ENCODE measurements at regions not wholly inside any gene's neighbourhood (a gene's known extent, or its start where the extent isn't known, plus 50 kb on each side); places are given as distances from the start of the nearest gene placed in this dataset.

DNA sequence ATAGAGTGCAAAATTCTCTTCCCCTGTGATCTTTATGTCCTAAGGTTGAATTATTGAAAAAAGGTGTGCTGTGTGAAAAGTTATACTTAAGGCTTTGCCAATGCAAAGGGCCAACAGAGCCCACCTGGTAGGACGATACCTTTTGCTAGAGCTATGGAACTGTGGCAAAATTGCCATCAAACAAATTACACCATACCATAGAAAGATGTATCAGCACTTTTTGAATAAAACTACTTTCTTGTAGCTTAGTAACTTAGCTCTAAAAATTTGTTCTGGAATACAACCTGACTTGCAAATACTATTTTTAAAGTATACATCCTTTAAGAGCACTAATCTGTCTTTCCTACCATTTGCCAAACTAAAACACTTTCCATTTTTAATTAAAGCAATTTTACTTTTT is 147.2 kb upstream of the ERCC4 start:
- POLR2A ChIA-PET, result no interaction called here
- H3K27me3 ChIP-seq (replicated peaks in 1 of 2; ENCODE audit: control insufficient read depth in 2 of 2, extremely low read depth in 1 of 2, insufficient read depth in 2 of 2, low read length in 1 of 2), result no peaks in the 10 kb centered on the region

DNA sequence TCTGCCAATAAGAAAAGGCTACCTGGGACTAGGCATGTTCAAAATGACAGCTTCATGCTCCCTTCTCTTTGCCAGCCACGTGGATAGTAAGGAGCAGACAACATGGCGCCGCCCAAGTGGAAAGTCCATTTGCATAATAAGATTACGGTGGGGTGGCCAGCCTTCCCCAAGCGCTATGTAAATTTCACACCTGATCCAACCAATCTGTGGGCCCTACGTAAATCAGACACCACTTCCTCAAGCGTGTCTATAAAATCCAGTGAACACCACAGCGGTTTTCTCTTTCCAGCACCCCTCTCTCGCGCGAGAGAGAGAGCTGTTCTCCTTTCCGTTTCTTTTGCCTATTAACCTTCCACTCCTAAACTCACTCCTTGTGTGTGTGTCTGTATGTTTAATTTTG is 140.3 kb upstream of the ERCC4 start:
- ChIA-PET CTCF (no interaction called here), POLR2A (no interaction called here)
- 85% methylated on average over 7 of the region's 12 CpGs for WGBS (ENCODE audit: insufficient coverage)
- Mint-ChIP-seq H3K9me3 (peaks cover 7 to 39% (median 33%) of the 10 kb centered on the region in 3 donors), H3K27me3 (peaks cover 7 to 8% of the 10 kb centered on the region in 2 donors), H3K27ac (no peak overlapping the region), H3K4me1 (no peaks in the 10 kb centered on the region), H3K36me3 (no peaks in the 10 kb centered on the region), H3K4me3 (no peak overlapping the region)
- Histone ChIP-seq H3K27me3 (replicated peaks in 1 of 2; ENCODE audit: control insufficient read depth in 2 of 2, extremely low read depth in 1 of 2, insufficient read depth in 2 of 2, low read length in 1 of 2) (no peaks in the 10 kb centered on the region), H3K36me3 (ENCODE audit: control insufficient read depth in 2 of 2, extremely low read depth in 1 of 2, insufficient read depth in 1 of 2, low read length in 1 of 2) (no peaks in the 10 kb centered on the region), H3K9me3 (no peaks in the 10 kb centered on the region), H3K27ac (ENCODE audit: low read length) (no peak overlapping the region), H3K4me1 (ENCODE audit: control insufficient read depth in 1 of 2, extremely low read depth in 1 of 2, insufficient read depth in 2 of 2, low read length in 2 of 2) (no peaks in the 10 kb centered on the region), H3K4me3 (ENCODE audit: control insufficient read depth in 1 of 2, extremely low read depth in 1 of 2, low read length in 1 of 2) (no peak overlapping the region)
- ATAC-seq (replicated peaks in 1 of 4), result no peak
- DNase-seq, result no peak

More for the DNA sequence above, 147.2 kb upstream of the ERCC4 start:
- Histone ChIP-seq H3K4me1 (ENCODE audit: control insufficient read depth in 1 of 2, extremely low read depth in 1 of 2, insufficient read depth in 2 of 2, low read length in 2 of 2) (no peaks in the 10 kb centered on the region), H3K9me3 (no peaks in the 10 kb centered on the region), H3K4me3 (ENCODE audit: control insufficient read depth in 1 of 2, extremely low read depth in 1 of 2, low read length in 1 of 2) (no peak overlapping the region), H3K36me3 (ENCODE audit: control insufficient read depth in 2 of 2, extremely low read depth in 1 of 2, insufficient read depth in 1 of 2, low read length in 1 of 2) (no peaks in the 10 kb centered on the region), H3K27ac (ENCODE audit: low read length) (no peak overlapping the region)
- Mint-ChIP-seq H3K27me3 (peaks cover 0 to 7% of the 10 kb centered on the region in 2 donors), H3K4me3 (no peak overlapping the region), H3K4me1 (no peaks in the 10 kb centered on the region), H3K36me3 (no peaks in the 10 kb centered on the region), H3K9me3 (peaks cover 4 to 20% (median 14%) of the 10 kb centered on the region in 3 donors), H3K27ac (no peak overlapping the region)
- no CpG with 5 or more reads among the region's 1 CpG for WGBS (ENCODE audit: insufficient coverage)
- DNase-seq, result no peak
- ATAC-seq (replicated peaks in 1 of 4), result no peak
- CTCF ChIA-PET, result no interaction called here

DNA sequence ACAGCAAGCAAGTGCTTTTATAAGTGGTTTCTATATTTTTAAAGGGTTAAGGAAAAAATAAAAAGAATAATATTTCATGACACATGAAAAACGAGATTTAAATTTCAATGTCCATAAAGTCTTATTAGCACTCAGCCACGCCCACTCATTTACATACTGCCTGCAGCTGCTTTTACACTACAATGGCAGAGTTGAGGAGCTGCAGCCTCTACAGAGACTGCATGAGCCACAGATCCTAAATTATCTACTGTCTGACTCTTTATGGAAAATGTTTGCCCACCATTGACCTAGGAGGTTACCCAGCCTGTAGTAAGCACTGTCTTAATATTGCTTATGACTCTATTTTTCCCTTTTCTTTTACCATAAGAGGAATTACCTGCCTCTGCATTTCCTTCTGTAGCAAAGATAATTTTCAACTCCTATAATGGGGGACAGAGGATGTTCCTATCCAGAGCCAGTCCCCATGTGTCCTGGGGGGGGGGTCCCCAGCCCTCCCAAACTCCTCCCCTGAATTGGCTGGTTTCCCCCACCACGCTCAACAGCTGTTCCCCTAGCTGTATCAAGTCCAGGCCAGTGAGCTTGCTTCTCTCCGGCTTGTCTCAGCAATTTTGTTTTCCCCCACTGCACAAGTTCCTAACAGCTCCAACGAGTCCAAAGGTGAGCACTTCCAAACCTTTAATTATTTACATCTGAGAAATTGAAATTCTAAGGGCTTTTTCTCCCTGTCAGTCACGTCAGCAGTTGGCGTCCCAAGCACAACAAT is 139.4 kb upstream of the ERCC4 start:
- POLR2A ChIA-PET, result no interaction called here
- Mint-ChIP-seq H3K27ac (no peak overlapping the region), H3K27me3 (peaks cover 7 to 8% of the 10 kb centered on the region in 2 donors), H3K9me3 (peaks cover 4 to 32% (median 30%) of the 10 kb centered on the region in 3 donors), H3K4me3 (no peak overlapping the region), H3K4me1 (no peaks in the 10 kb centered on the region), H3K36me3 (no peaks in the 10 kb centered on the region)
- CTCF ChIA-PET, result no interaction called here
- Histone ChIP-seq H3K4me1 (ENCODE audit: control insufficient read depth in 1 of 2, extremely low read depth in 1 of 2, insufficient read depth in 2 of 2, low read length in 2 of 2) (no peaks in the 10 kb centered on the region), H3K4me3 (ENCODE audit: control insufficient read depth in 1 of 2, extremely low read depth in 1 of 2, low read length in 1 of 2) (no peak overlapping the region), H3K27ac (ENCODE audit: low read length) (no peak overlapping the region), H3K36me3 (ENCODE audit: control insufficient read depth in 2 of 2, extremely low read depth in 1 of 2, insufficient read depth in 1 of 2, low read length in 1 of 2) (no peaks in the 10 kb centered on the region), H3K9me3 (no peaks in the 10 kb centered on the region), H3K27me3 (replicated peaks in 1 of 2; ENCODE audit: control insufficient read depth in 2 of 2, extremely low read depth in 1 of 2, insufficient read depth in 2 of 2, low read length in 1 of 2) (no peaks in the 10 kb centered on the region)
- WGBS (ENCODE audit: insufficient coverage), result 33% methylated on average over 5 of the region's 7 CpGs
- ATAC-seq (replicated peaks in 1 of 4) (no peak), DNase-seq (no peak)

DNA sequence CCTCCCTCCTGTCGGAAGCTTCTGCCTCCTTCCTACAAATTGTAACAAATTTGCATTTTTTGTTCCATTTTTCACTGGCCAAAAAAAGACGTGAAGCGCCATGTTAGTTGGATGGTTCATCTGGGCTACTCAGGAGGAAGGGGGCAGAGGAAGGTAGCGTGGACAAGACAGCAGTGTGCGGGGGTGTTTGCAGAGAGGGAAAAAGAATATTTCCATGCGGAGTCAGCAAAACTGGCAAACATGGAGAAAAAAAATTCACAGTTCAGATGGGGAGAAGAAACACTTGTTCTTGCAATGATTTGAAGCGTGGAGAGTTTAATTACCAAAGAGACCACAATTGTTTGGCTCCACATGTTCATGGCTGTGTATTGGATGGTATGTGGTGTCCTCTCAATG is 138.8 kb upstream of the ERCC4 start:
- H3K9me3 Mint-ChIP-seq, result peaks cover 3 to 31% (median 25%) of the 10 kb centered on the region in 3 donors
- ATAC-seq (replicated peaks in 1 of 4) (no peak), DNase-seq (no peak)
- H3K27ac ChIP-seq (ENCODE audit: low read length), result no peak overlapping the region
- no peak overlapping the region for H3K27ac Mint-ChIP-seq
- no peaks in the 10 kb centered on the region for H3K9me3 ChIP-seq
- peaks cover 7 to 8% of the 10 kb centered on the region in 2 donors for H3K27me3 Mint-ChIP-seq
- ChIA-PET CTCF (no interaction called here), POLR2A (no interaction called here)
- no peaks in the 10 kb centered on the region for H3K4me1 ChIP-seq (ENCODE audit: control insufficient read depth in 1 of 2, extremely low read depth in 1 of 2, insufficient read depth in 2 of 2, low read length in 2 of 2)
- H3K27me3 ChIP-seq (replicated peaks in 1 of 2; ENCODE audit: control insufficient read depth in 2 of 2, extremely low read depth in 1 of 2, insufficient read depth in 2 of 2, low read length in 1 of 2), result no peaks in the 10 kb centered on the region
- H3K36me3 Mint-ChIP-seq, result no peaks in the 10 kb centered on the region
- no peak overlapping the region for H3K4me3 Mint-ChIP-seq
- 79% methylated on average over 3 of the region's 7 CpGs for WGBS (ENCODE audit: insufficient coverage)
- H3K36me3 ChIP-seq (ENCODE audit: control insufficient read depth in 2 of 2, extremely low read depth in 1 of 2, insufficient read depth in 1 of 2, low read length in 1 of 2), result no peaks in the 10 kb centered on the region
- no peaks in the 10 kb centered on the region for H3K4me1 Mint-ChIP-seq
- H3K4me3 ChIP-seq (ENCODE audit: control insufficient read depth in 1 of 2, extremely low read depth in 1 of 2, low read length in 1 of 2), result no peak overlapping the region

DNA sequence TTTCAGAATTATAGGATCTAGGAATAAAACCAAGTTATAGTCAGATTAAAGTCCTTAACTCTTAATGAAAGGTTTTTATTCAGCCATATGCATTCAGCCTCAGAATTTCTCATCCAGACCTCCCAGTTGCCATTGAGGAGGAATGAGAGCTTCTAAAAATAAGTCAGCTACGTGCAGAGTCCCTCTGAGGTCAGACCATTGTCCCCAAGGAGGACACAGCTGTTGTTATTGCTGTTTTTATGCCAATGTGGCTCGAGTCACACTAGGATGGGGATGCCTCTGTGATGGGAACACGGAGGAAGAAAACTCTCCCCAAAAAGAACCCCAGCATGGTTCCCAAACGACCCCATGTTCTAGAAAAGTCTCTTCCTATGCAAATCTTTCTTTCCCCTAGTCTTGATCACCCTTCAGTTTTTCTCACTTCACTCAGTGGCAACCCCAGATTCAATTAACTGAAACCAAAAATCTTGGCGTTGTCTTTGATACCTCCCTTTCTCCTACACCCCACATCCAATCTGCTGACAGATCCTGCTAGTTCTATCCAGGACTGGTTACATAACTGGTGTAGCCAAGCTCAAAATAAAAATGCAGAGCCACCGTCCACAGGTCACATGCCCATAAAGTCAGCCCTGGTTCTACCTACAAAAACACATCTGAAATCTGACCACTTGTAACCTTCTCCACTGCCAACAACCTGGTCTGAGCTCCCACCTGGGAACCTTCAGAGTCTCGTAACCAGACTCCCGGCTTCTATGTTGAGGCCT is 138.2 kb upstream of the ERCC4 start:
- Histone ChIP-seq H3K27me3 (replicated peaks in 1 of 2; ENCODE audit: control insufficient read depth in 2 of 2, extremely low read depth in 1 of 2, insufficient read depth in 2 of 2, low read length in 1 of 2) (no peaks in the 10 kb centered on the region), H3K4me3 (ENCODE audit: control insufficient read depth in 1 of 2, extremely low read depth in 1 of 2, low read length in 1 of 2) (no peak overlapping the region), H3K36me3 (ENCODE audit: control insufficient read depth in 2 of 2, extremely low read depth in 1 of 2, insufficient read depth in 1 of 2, low read length in 1 of 2) (no peaks in the 10 kb centered on the region), H3K9me3 (no peaks in the 10 kb centered on the region), H3K4me1 (ENCODE audit: control insufficient read depth in 1 of 2, extremely low read depth in 1 of 2, insufficient read depth in 2 of 2, low read length in 2 of 2) (no peaks in the 10 kb centered on the region), H3K27ac (ENCODE audit: low read length) (no peak overlapping the region)
- no peak for ATAC-seq (replicated peaks in 1 of 4)
- CTCF ChIA-PET, result no interaction called here
- WGBS (ENCODE audit: insufficient coverage), result 49% methylated on average over 6 of the region's 8 CpGs
- H3K4me1 Mint-ChIP-seq, result no peaks in the 10 kb centered on the region
- no peak overlapping the region for H3K4me3 Mint-ChIP-seq
- DNase-seq, result no peak
- H3K36me3 Mint-ChIP-seq, result no peaks in the 10 kb centered on the region
- H3K9me3 Mint-ChIP-seq, result peaks cover 3 to 31% (median 25%) of the 10 kb centered on the region in 3 donors
- POLR2A ChIA-PET, result no interaction called here
- H3K27ac Mint-ChIP-seq, result no peak overlapping the region
- H3K27me3 Mint-ChIP-seq, result peaks cover 7 to 8% of the 10 kb centered on the region in 2 donors

DNA sequence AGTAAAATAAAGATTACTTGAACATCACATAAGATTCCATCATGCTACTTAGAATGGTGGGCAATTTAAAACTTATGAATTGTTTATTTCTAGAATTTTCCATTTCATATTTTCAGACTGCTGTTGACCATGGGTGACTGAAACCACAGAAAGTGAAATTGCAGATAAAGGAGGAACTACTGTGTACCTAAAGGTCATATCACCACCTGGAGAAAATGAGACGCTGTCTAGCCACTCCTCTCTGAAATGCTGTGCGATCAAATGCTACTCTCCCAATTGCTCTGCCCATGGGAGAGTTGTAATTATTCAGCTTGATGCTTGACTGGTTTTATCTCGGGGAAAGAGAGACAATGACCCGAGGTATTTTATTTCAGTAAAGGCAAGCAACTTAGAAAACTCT is 128.9 kb upstream of the ERCC4 start:
- H3K27ac Mint-ChIP-seq, result no peak overlapping the region
- H3K4me1 Mint-ChIP-seq, result no peaks in the 10 kb centered on the region
- no peaks in the 10 kb centered on the region for H3K36me3 Mint-ChIP-seq
- H3K36me3 ChIP-seq (ENCODE audit: control insufficient read depth in 2 of 2, extremely low read depth in 1 of 2, insufficient read depth in 1 of 2, low read length in 1 of 2), result no peaks in the 10 kb centered on the region
- H3K4me3 Mint-ChIP-seq, result no peak overlapping the region
- no peaks in the 10 kb centered on the region for H3K9me3 ChIP-seq
- no CpG with 5 or more reads among the region's 4 CpGs for WGBS (ENCODE audit: insufficient coverage)
- no peak overlapping the region for H3K27ac ChIP-seq (ENCODE audit: low read length)
- no peaks in the 10 kb centered on the region for H3K27me3 ChIP-seq (replicated peaks in 1 of 2; ENCODE audit: control insufficient read depth in 2 of 2, extremely low read depth in 1 of 2, insufficient read depth in 2 of 2, low read length in 1 of 2)
- no peak overlapping the region for H3K4me3 ChIP-seq (ENCODE audit: control insufficient read depth in 1 of 2, extremely low read depth in 1 of 2, low read length in 1 of 2)
- ATAC-seq (replicated peaks in 1 of 4) (no peak), DNase-seq (no peak)
- POLR2A ChIA-PET, result no interaction called here
- peaks cover 5 to 11% of the 10 kb centered on the region in 2 donors for H3K27me3 Mint-ChIP-seq
- peaks cover 0 to 14% (median 9%) of the 10 kb centered on the region in 3 donors for H3K9me3 Mint-ChIP-seq
- no peaks in the 10 kb centered on the region for H3K4me1 ChIP-seq (ENCODE audit: control insufficient read depth in 1 of 2, extremely low read depth in 1 of 2, insufficient read depth in 2 of 2, low read length in 2 of 2)
- CTCF ChIA-PET, result no interaction called here
